ENCODE measurements at regions not wholly inside any gene's neighbourhood (a gene's known extent, or its start where the extent isn't known, plus 50 kb on each side); places are given as distances from the start of the nearest gene placed in this dataset.

GRCh38 chr16:9195287-9195686 lies 103.8 kb downstream of the HAPSTR1 start:
- Histone ChIP-seq H2BK5ac (ENCODE audit: low read depth, low read length, poor library complexity) (no peak overlapping the region), H3K36me3 (ENCODE audit: control insufficient read depth in 1 of 2, insufficient read depth in 2 of 2, low read length in 2 of 2) (no peaks in the 10 kb centered on the region), H3K4me1 (ENCODE audit: control insufficient read depth in 1 of 2, insufficient read depth in 2 of 2, low read length in 2 of 2) (peaks cover 5% of the 10 kb centered on the region in 2 experiments), H3K9ac (ENCODE audit: low read length) (no peak overlapping the region), H3K27me3 (ENCODE audit: insufficient read depth, low read length) (no peaks in the 10 kb centered on the region), H3K14ac (ENCODE audit: low read length) (no peak overlapping the region), H4K91ac (ENCODE audit: low read depth, low read length) (no peak overlapping the region), H3K79me1 (ENCODE audit: low read length) (no peaks in the 10 kb centered on the region), H3K4me2 (ENCODE audit: low read length) (no peak overlapping the region), H2AFZ (ENCODE audit: insufficient read depth, low read length, poor library complexity) (no peak overlapping the region), H3K27ac (ENCODE audit: low read depth, low read length) (no peak overlapping the region), H3K4ac (ENCODE audit: low read depth, low read length) (no peak overlapping the region), H3K18ac (ENCODE audit: low read length) (no peak overlapping the region), H3K9me3 (ENCODE audit: insufficient read depth, low read depth, low read length) (peaks cover 2% of the 10 kb centered on the region), H4K12ac (ENCODE audit: low read depth, low read length) (no peak overlapping the region), H3K23ac (ENCODE audit: low read length) (no peak overlapping the region), H4K8ac (ENCODE audit: low read depth, low read length) (no peak overlapping the region), H2BK12ac (ENCODE audit: low read length) (no peak overlapping the region), H3K79me2 (ENCODE audit: control insufficient read depth, insufficient read depth, low read length, poor library complexity) (no peaks in the 10 kb centered on the region), H2BK120ac (ENCODE audit: insufficient read depth, low read length, poor library complexity) (no peak overlapping the region), H3K4me3 (ENCODE audit: low read depth, low read length) (no peak overlapping the region), H2AK5ac (ENCODE audit: low read length) (no peak overlapping the region)
- WGBS (ENCODE audit: extremely low coverage, insufficient coverage, insufficient read length): no CpG with 5 or more reads among the region's 6 CpGs
- DNase-seq: no peak

GRCh38 chr16:9197957-9198661 lies 106.7 kb downstream of the HAPSTR1 start:
- H3K9me3 ChIP-seq (ENCODE audit: insufficient read depth, low read depth, low read length): peaks cover 7% of the 10 kb centered on the region
- H4K91ac ChIP-seq (ENCODE audit: low read depth, low read length): no peak overlapping the region
- no peak overlapping the region for H3K27ac ChIP-seq (ENCODE audit: low read depth, low read length)
- H3K18ac ChIP-seq (ENCODE audit: low read length): no peak overlapping the region
- H2BK5ac ChIP-seq (ENCODE audit: low read depth, low read length, poor library complexity): no peak overlapping the region
- H3K27me3 ChIP-seq (ENCODE audit: insufficient read depth, low read length): no peaks in the 10 kb centered on the region
- H3K4ac ChIP-seq (ENCODE audit: low read depth, low read length): no peak overlapping the region
- WGBS (ENCODE audit: extremely low coverage, insufficient coverage, insufficient read length): no CpG with 5 or more reads among the region's 8 CpGs
- no peaks in the 10 kb centered on the region for H3K4me1 ChIP-seq (ENCODE audit: control insufficient read depth in 1 of 2, insufficient read depth in 2 of 2, low read length in 2 of 2)
- H3K4me2 ChIP-seq (ENCODE audit: low read length): no peak overlapping the region
- H3K4me3 ChIP-seq (ENCODE audit: low read depth, low read length): no peak overlapping the region
- H2AK5ac ChIP-seq (ENCODE audit: low read length): no peak overlapping the region
- H3K36me3 ChIP-seq (ENCODE audit: control insufficient read depth in 1 of 2, insufficient read depth in 2 of 2, low read length in 2 of 2): no peaks in the 10 kb centered on the region
- no peak overlapping the region for H4K8ac ChIP-seq (ENCODE audit: low read depth, low read length)
- DNase-seq: no peak
- H3K14ac ChIP-seq (ENCODE audit: low read length): no peak overlapping the region
- H2BK12ac ChIP-seq (ENCODE audit: low read length): no peak overlapping the region
- no peak overlapping the region for H3K23ac ChIP-seq (ENCODE audit: low read length)
- H3K9ac ChIP-seq (ENCODE audit: low read length): no peak overlapping the region
- H2BK120ac ChIP-seq (ENCODE audit: insufficient read depth, low read length, poor library complexity): no peak overlapping the region
- H4K12ac ChIP-seq (ENCODE audit: low read depth, low read length): no peak overlapping the region
- H3K79me2 ChIP-seq (ENCODE audit: control insufficient read depth, insufficient read depth, low read length, poor library complexity): no peaks in the 10 kb centered on the region
- no peak overlapping the region for H2AFZ ChIP-seq (ENCODE audit: insufficient read depth, low read length, poor library complexity)
- no peaks in the 10 kb centered on the region for H3K79me1 ChIP-seq (ENCODE audit: low read length)

GRCh38 chr16:9199311-9199710 lies 107.9 kb downstream of the HAPSTR1 start:
- Histone ChIP-seq H2AFZ (ENCODE audit: insufficient read depth, low read length, poor library complexity) (no peak overlapping the region), H3K4me3 (ENCODE audit: low read depth, low read length) (no peak overlapping the region), H4K12ac (ENCODE audit: low read depth, low read length) (no peak overlapping the region), H3K79me2 (ENCODE audit: control insufficient read depth, insufficient read depth, low read length, poor library complexity) (no peaks in the 10 kb centered on the region), H3K27ac (ENCODE audit: low read depth, low read length) (no peak overlapping the region), H3K27me3 (ENCODE audit: insufficient read depth, low read length) (no peaks in the 10 kb centered on the region), H4K91ac (ENCODE audit: low read depth, low read length) (no peak overlapping the region), H4K8ac (ENCODE audit: low read depth, low read length) (no peak overlapping the region), H3K9ac (ENCODE audit: low read length) (no peak overlapping the region), H3K14ac (ENCODE audit: low read length) (no peak overlapping the region), H3K23ac (ENCODE audit: low read length) (no peak overlapping the region), H3K4me1 (ENCODE audit: control insufficient read depth in 1 of 2, insufficient read depth in 2 of 2, low read length in 2 of 2) (no peaks in the 10 kb centered on the region), H3K4me2 (ENCODE audit: low read length) (no peak overlapping the region), H2AK5ac (ENCODE audit: low read length) (no peak overlapping the region), H3K9me3 (ENCODE audit: insufficient read depth, low read depth, low read length) (peaks cover 7% of the 10 kb centered on the region), H2BK120ac (ENCODE audit: insufficient read depth, low read length, poor library complexity) (no peak overlapping the region), H2BK12ac (ENCODE audit: low read length) (no peak overlapping the region), H3K4ac (ENCODE audit: low read depth, low read length) (no peak overlapping the region), H3K36me3 (ENCODE audit: control insufficient read depth in 1 of 2, insufficient read depth in 2 of 2, low read length in 2 of 2) (no peaks in the 10 kb centered on the region), H3K79me1 (ENCODE audit: low read length) (no peaks in the 10 kb centered on the region), H3K18ac (ENCODE audit: low read length) (no peak overlapping the region), H2BK5ac (ENCODE audit: low read depth, low read length, poor library complexity) (no peak overlapping the region)
- DNase-seq: no peak
- no CpG with 5 or more reads among the region's 8 CpGs for WGBS (ENCODE audit: extremely low coverage, insufficient coverage, insufficient read length)

GRCh38 chr16:9199751-9200150 lies 108.3 kb downstream of the HAPSTR1 start:
- Histone ChIP-seq H3K79me1 (ENCODE audit: low read length) (no peaks in the 10 kb centered on the region), H3K27me3 (ENCODE audit: insufficient read depth, low read length) (no peaks in the 10 kb centered on the region), H3K9ac (ENCODE audit: low read length) (no peak overlapping the region), H3K27ac (ENCODE audit: low read depth, low read length) (no peak overlapping the region), H2BK120ac (ENCODE audit: insufficient read depth, low read length, poor library complexity) (no peak overlapping the region), H2AFZ (ENCODE audit: insufficient read depth, low read length, poor library complexity) (no peak overlapping the region), H2BK5ac (ENCODE audit: low read depth, low read length, poor library complexity) (no peak overlapping the region), H4K12ac (ENCODE audit: low read depth, low read length) (no peak overlapping the region), H4K8ac (ENCODE audit: low read depth, low read length) (no peak overlapping the region), H3K36me3 (ENCODE audit: control insufficient read depth in 1 of 2, insufficient read depth in 2 of 2, low read length in 2 of 2) (no peaks in the 10 kb centered on the region), H2AK5ac (ENCODE audit: low read length) (no peak overlapping the region), H3K4me1 (ENCODE audit: control insufficient read depth in 1 of 2, insufficient read depth in 2 of 2, low read length in 2 of 2) (no peaks in the 10 kb centered on the region), H3K79me2 (ENCODE audit: control insufficient read depth, insufficient read depth, low read length, poor library complexity) (no peaks in the 10 kb centered on the region), H3K14ac (ENCODE audit: low read length) (no peak overlapping the region), H3K9me3 (ENCODE audit: insufficient read depth, low read depth, low read length) (peaks cover 7% of the 10 kb centered on the region), H3K23ac (ENCODE audit: low read length) (no peak overlapping the region), H3K4me2 (ENCODE audit: low read length) (no peak overlapping the region), H3K18ac (ENCODE audit: low read length) (no peak overlapping the region), H3K4ac (ENCODE audit: low read depth, low read length) (no peak overlapping the region), H3K4me3 (ENCODE audit: low read depth, low read length) (no peak overlapping the region), H4K91ac (ENCODE audit: low read depth, low read length) (no peak overlapping the region), H2BK12ac (ENCODE audit: low read length) (no peak overlapping the region)
- WGBS (ENCODE audit: extremely low coverage, insufficient coverage, insufficient read length): no CpG with 5 or more reads among the region's 2 CpGs
- no peak for DNase-seq
